GM21529 (cell line): ENCODE measurements at regions not wholly inside any gene's neighbourhood (a gene's known extent, or its start where the extent isn't known, plus 50 kb on each side); places are given as distances from the start of the nearest gene placed in this dataset.

Experiments used
- ATAC-seq: cut with Tn5 transposase; IDR thresholded peaks from one replicate; pipeline ENCODE4 v1.9.1; 2021; ENCODE audit not compliant: unreplicated experiment

- no peak for ATAC-seq
Observed at GRCh38 chr5:168176941-168177340, 114.5 kb upstream of the WWC1 start.

- ATAC-seq = no peak
Observed at GRCh38 chr5:168177831-168178450, 113.5 kb upstream of the WWC1 start.

- ATAC-seq = no peak
Observed at GRCh38 chr5:168179192-168179593, 112.3 kb upstream of the WWC1 start.

- no peak for ATAC-seq
Observed at GRCh38 chr5:168182269-168182668, 109.2 kb upstream of the WWC1 start.

GRCh38 chr5:168184103-168184502 is 107.3 kb upstream of the WWC1 start:
- ATAC-seq = no peak

- ATAC-seq = no peak
Observed at GRCh38 chr5:168186289-168187074, 105.0 kb upstream of the WWC1 start.

- ATAC-seq = no peak
Observed at GRCh38 chr5:168187614-168188013, 103.8 kb upstream of the WWC1 start.

- ATAC-seq = no peak
Observed at GRCh38 chr5:168188182-168188581, 103.3 kb upstream of the WWC1 start.

GRCh38 chr5:168192120-168192519 is 99.3 kb upstream of the WWC1 start:
- ATAC-seq = no peak

GRCh38 chr5:168193493-168194250 is 97.8 kb upstream of the WWC1 start:
- no peak for ATAC-seq

- no peak for ATAC-seq
Observed at GRCh38 chr5:168195110-168195509, 96.3 kb upstream of the WWC1 start.

GRCh38 chr5:168198359-168198758 is 93.1 kb upstream of the WWC1 start:
- no peak for ATAC-seq

- ATAC-seq = no peak
Observed at GRCh38 chr5:168202996-168203395, 88.4 kb upstream of the WWC1 start.

GRCh38 chr5:168204165-168204564 is 87.3 kb upstream of the WWC1 start:
- no peak for ATAC-seq

GRCh38 chr5:168207450-168208029 is 83.9 kb upstream of the WWC1 start:
- no peak for ATAC-seq

- no peak for ATAC-seq
Observed at GRCh38 chr5:168209244-168209995, 82.0 kb upstream of the WWC1 start.

- ATAC-seq = no peak
Observed at GRCh38 chr5:168209997-168210396, 81.4 kb upstream of the WWC1 start.

- no peak for ATAC-seq
Observed at GRCh38 chr5:168211245-168211644, 80.2 kb upstream of the WWC1 start.

- no peak for ATAC-seq
Observed at GRCh38 chr5:168211936-168212335, 79.5 kb upstream of the WWC1 start.

GRCh38 chr5:168214071-168214470 is 77.4 kb upstream of the WWC1 start:
- ATAC-seq = no peak

GRCh38 chr5:168214886-168215285 is 76.6 kb upstream of the WWC1 start:
- ATAC-seq = no peak
